ENCODE measurements at regions not wholly inside any gene's neighbourhood (a gene's known extent, or its start where the extent isn't known, plus 50 kb on each side); places are given as distances from the start of the nearest gene placed in this dataset.

DNA sequence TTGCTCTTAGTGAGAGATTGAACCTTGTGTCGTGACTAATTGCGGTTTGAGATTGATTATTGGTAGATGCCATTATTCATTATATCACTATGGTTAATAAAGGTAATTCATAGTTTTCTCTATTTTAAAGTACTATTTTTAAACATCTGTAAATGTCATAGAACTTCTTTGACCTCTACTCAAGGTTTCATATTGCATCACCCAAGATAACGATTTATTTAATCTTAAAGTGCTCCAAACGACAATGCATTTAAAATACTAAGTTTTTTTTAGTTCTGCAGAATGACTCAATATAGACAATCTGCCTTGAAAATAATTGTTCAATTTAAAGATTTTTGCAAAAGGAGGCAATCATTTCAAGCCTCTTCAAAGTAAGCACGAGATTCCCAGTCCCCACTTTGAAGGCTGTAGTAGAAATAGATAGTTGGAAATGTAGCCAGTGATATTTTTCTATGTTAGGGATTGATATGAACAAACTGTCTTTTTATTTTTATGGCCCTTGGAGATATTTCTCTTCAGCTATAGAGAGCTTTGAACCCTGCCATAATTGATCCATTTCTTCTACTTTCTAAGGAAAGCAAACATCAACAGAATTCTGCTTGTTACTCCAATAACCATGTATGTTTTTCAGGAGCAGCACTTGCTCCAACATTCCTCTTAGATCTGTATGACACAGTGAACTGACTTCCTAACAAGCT lies 114.2 kb upstream of the PALMD start:
- TF ChIP-seq, protein P1, sequence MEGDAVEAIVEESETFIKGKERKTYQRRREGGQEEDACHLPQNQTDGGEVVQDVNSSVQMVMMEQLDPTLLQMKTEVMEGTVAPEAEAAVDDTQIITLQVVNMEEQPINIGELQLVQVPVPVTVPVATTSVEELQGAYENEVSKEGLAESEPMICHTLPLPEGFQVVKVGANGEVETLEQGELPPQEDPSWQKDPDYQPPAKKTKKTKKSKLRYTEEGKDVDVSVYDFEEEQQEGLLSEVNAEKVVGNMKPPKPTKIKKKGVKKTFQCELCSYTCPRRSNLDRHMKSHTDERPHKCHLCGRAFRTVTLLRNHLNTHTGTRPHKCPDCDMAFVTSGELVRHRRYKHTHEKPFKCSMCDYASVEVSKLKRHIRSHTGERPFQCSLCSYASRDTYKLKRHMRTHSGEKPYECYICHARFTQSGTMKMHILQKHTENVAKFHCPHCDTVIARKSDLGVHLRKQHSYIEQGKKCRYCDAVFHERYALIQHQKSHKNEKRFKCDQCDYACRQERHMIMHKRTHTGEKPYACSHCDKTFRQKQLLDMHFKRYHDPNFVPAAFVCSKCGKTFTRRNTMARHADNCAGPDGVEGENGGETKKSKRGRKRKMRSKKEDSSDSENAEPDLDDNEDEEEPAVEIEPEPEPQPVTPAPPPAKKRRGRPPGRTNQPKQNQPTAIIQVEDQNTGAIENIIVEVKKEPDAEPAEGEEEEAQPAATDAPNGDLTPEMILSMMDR (IDR thresholded peaks at IDR 0.05): no peak
- Histone ChIP-seq H3K27me3 (no peaks in the 10 kb centered on the region), H3K9me3 (no peaks in the 10 kb centered on the region), H3K4me1 (peaks cover 0 to 6% (median 4%) of the 10 kb centered on the region in 4 donors), H3K36me3 (no peaks in the 10 kb centered on the region), H3K4me3 (no peak overlapping the region), H3K27ac (no peak overlapping the region)
- no peak for DNase-seq
- intact Hi-C loops (cut with DNase I; ENCODE audit: low total_unique reads): no loop called here

DNA sequence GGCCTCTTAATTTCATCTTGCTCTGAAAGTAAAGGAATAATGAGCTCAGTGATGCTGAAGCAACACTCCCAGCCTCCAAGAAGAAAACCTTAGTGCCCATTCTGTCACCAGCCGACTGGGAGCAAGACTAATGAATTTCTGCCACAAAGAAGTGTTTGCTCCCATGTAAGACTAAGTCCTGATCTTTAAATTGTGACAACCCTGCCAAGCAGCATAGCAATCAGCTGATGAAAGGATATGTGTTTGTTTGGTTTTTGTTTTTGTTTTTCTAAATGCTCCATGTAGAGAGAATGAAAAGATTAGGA lies 113.7 kb upstream of the PALMD start:
- intact Hi-C loops (cut with DNase I; ENCODE audit: low total_unique reads): no loop called here
- DNase-seq: no peak

DNA sequence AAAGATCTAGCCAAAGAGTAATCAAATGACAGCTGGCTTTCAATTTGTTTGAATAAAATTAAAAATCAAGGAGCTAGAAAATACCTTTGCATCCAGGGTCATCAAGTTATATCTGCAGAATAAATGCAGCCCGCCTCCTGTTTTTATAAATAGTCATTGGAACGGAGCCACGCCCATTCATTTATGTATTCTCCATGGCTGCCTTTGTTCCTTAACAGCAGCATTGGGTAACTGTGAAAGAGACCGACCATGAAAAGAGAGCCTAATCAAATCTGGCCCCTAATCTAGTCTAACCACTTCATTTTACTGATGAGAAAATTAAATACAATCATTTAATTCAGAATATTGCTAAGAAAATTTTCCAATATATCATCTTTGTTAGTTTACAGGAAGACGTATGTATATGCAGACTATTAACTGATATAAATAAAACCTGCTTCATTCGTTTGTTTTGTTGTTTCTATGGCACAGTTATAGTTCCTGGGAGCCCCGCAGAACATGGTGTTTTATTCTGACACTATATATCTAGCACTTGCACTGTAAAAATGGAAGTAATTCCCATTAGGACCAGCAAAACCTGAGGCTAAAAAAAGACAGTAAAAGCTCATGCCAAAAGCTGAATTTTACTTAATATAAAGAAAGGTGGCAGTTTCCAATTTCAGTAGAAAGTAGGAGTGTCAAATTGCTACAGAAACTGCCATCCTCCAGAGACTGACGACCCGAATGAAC lies 111.8 kb upstream of the PALMD start:
- Histone ChIP-seq H3K27ac (no peak overlapping the region), H3K4me3 (no peak overlapping the region), H3K9me3 (no peaks in the 10 kb centered on the region), H3K36me3 (no peaks in the 10 kb centered on the region), H3K27me3 (no peaks in the 10 kb centered on the region), H3K4me1 (peaks cover 0 to 6% (median 4%) of the 10 kb centered on the region in 4 donors)
- intact Hi-C loops (cut with DNase I; ENCODE audit: low total_unique reads): no loop called here
- DNase-seq: no peak
- TF ChIP-seq, protein P1 (IDR thresholded peaks at IDR 0.05): no peak

More for the DNA sequence above, 113.7 kb upstream of the PALMD start:
- H3K4me1 ChIP-seq: peaks cover 0 to 6% (median 4%) of the 10 kb centered on the region in 4 donors
- no peaks in the 10 kb centered on the region for H3K36me3 ChIP-seq
- no peaks in the 10 kb centered on the region for H3K9me3 ChIP-seq
- H3K27ac ChIP-seq: no peak overlapping the region
- H3K27me3 ChIP-seq: no peaks in the 10 kb centered on the region
- TF ChIP-seq, protein P1 (IDR thresholded peaks at IDR 0.05): no peak
- H3K4me3 ChIP-seq: no peak overlapping the region

DNA sequence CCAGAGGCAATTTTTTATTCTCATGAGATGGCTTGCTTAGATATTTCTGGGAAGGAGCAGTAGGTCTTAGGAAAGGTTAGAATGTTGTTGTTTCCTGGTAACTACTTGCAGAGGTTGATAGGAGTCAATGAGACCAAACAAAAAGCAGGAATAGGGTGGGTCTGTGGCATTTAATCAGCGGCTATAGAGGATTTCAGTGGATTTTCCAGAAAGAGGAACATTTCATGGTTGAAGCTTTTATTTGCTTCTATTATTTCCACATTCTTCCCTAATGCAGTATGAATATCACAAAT lies 111.3 kb upstream of the PALMD start:
- Histone ChIP-seq H3K4me1 (peaks cover 0 to 6% (median 4%) of the 10 kb centered on the region in 4 donors), H3K4me3 (no peak overlapping the region), H3K27me3 (no peaks in the 10 kb centered on the region), H3K36me3 (no peaks in the 10 kb centered on the region), H3K9me3 (no peaks in the 10 kb centered on the region), H3K27ac (no peak overlapping the region)
- intact Hi-C loops (cut with DNase I; ENCODE audit: low total_unique reads): no loop called here
- DNase-seq: no peak
- TF ChIP-seq, protein P1 (IDR thresholded peaks at IDR 0.05): no peak

DNA sequence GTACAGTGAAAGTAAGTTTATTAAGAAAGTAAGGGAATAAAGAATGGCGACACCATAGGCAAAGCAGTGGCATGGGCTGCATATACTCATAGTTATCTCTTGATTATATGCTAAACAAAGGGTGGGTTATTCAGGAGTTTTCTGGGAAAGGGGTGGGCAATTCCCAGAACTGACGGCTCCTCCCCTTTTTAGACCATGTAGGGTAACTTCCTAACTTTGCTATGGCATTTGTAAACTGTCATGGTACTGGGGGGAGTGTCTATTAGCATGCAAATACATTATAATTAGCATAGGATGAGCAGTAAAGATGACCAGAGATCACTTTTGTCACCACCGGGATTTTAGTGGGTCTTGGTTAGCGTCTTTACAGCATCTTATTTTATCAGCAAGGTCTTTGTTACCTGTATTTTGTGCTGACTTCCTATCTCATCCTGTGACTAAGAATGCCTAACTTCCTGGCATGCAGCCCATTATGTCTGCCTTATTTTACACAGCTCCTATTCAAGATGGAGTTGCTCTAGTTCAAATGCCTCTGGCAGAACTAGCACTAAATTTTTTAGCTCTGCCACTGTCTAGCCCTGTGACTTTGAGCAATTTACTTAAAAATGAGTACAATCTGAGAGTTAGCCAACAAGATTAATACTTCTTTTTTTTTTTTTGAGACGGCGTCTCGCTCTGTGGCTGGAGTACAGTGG lies 110.3 kb upstream of the PALMD start:
- no peaks in the 10 kb centered on the region for H3K27me3 ChIP-seq
- TF ChIP-seq, protein P1 (IDR thresholded peaks at IDR 0.05): no peak
- no peak overlapping the region for H3K4me3 ChIP-seq
- no peak for DNase-seq
- H3K4me1 ChIP-seq: peaks cover 0 to 6% (median 4%) of the 10 kb centered on the region in 4 donors
- intact Hi-C loops (cut with DNase I; ENCODE audit: low total_unique reads): no loop called here
- no peaks in the 10 kb centered on the region for H3K9me3 ChIP-seq
- no peaks in the 10 kb centered on the region for H3K36me3 ChIP-seq
- no peak overlapping the region for H3K27ac ChIP-seq

Measured in tibial artery (tissue), 4 donors.